Activated naive CD8-positive, alpha-beta T cell treated with anti-CD3 and anti-CD28 coated beads, Interleukin-2, amount 50 U/mL, for 24 hours (primary cell): ENCODE measurements at regions not wholly inside any gene's neighbourhood (a gene's known extent, or its start where the extent isn't known, plus 50 kb on each side); places are given as distances from the start of the nearest gene placed in this dataset.

Experiments used
- ATAC-seq: fragments of 150-1000 bp; cut with Tn5 transposase; one replicate; pipeline ENCODE4 v1.10.0; 2021
- DNase-seq: peaks from one replicate; pipeline ENCODE4 v3.0.0; 2021
- H3K27ac Mint-ChIP-seq: one replicate; pipeline ENCODE4 v1.8.0; 2021; ENCODE audit warnings: mild to moderate bottlenecking, mixed read lengths
- H3K27me3 Mint-ChIP-seq: one replicate; pipeline ENCODE4 v1.8.0; 2021; ENCODE audit warnings: mixed read lengths
- H3K36me3 Mint-ChIP-seq: one replicate; pipeline ENCODE4 v1.8.0; 2021; ENCODE audit warnings: low read depth, mixed read lengths
- H3K4me1 Mint-ChIP-seq: one replicate; pipeline ENCODE4 v1.8.0; 2021; ENCODE audit warnings: mixed read lengths
- H3K4me3 Mint-ChIP-seq: one replicate; pipeline ENCODE4 v1.8.0; 2021; ENCODE audit warnings: mild to moderate bottlenecking, moderate library complexity, mixed read lengths
- H3K9me3 Mint-ChIP-seq: one replicate; pipeline ENCODE4 v1.8.0; 2021; ENCODE audit warnings: mixed read lengths

DNA sequence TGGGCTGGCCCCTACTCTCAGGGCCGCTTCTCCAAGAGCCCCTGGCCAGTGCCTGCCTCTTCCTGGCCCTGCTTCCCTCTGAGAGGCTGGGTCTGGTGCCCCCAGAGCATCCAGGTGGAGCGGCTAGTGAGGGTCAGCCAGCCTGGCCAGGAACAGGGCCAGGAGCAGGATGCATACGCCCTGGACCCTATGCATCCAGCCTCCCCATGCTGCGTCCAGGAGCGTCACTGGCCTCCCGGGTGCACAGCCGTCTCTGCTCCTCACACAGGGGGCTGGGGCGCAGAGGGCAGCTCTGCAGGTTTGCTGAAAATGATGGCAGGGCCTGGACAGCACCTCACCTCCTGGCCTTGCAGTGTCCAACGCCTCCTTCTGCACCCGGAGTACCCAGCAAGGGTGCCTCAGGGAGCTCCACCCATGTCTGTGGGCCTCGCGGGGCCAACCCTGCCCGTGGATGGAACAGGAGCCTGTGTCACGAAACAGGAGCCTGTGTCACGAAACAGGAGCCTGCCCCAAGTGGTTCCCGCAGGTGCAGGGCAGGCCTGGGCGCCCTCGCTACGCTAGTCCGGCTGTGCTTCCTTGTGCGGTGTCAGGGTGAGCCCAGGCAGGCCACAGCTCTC, 246.2 kb upstream of the PPP2R2D start:
- Mint-ChIP-seq H3K9me3 (no peaks in the 10 kb centered on the region), H3K4me3 (no peak overlapping the region), H3K27ac (no peak overlapping the region), H3K27me3 (peaks cover 17% of the 10 kb centered on the region), H3K4me1 (peaks cover 1% of the 10 kb centered on the region), H3K36me3 (no peaks in the 10 kb centered on the region)
- ATAC-seq, result no peak
- DNase-seq, result no peak

DNA sequence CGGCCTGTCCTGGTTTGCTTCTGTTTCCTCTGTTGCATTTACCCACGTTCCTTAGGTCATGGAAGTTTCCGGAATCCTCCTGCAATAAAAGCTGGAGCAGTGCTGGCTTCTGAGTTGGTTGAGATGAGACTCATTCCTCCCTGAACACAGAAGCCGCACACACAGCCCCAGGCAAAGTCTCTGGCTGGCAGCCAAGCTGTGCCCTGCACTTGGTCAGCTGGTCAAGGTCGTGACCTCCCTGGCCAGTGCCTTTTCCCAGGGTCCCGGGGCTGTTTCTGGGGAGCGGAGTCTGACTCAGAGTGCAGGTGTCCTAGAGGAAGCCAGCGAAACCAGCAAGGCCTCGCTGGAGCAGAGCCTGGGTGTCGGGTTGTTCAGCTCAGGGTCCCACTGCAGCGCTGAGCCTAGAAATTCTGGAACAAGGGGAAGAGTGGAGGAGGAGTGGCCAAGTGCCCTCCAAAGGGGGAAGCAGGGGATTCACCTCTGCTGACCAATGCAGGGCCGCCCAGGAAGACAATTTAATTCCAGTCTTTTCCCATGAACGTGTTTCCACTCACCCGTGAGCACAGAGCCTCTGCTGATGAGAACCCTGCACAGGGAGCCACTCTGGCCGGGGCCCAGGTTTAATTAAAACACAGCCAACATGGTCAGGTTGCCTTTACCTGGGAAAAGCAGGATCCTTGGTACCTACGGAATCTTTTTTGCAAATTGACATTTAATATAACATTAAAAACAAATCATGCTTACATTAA, 245.5 kb upstream of the PPP2R2D start:
- Mint-ChIP-seq H3K36me3 (no peaks in the 10 kb centered on the region), H3K4me1 (peaks cover 1% of the 10 kb centered on the region), H3K27ac (no peak overlapping the region), H3K27me3 (peaks cover 19% of the 10 kb centered on the region), H3K9me3 (no peaks in the 10 kb centered on the region), H3K4me3 (no peak overlapping the region)
- DNase-seq (no peak), ATAC-seq (no peak)

DNA sequence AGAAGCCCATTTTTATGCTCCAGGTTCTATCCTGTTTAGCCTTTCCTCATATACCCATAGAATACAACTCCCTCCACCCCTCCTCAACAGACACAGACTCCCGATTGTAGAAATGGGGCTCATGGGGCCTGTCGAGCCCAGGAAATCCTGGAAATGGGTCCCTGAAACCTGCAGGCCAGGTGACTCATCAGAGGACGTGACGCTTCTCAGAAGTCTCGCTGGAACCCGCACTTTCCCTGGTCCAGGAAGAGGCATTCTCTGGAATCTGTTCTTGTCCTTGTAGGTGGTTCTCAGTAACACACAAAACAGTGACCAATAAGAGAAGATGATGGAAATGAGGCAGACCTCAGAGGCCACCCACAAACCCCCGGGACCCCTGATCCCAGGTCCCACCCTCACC, 244.8 kb upstream of the PPP2R2D start:
- H3K27ac Mint-ChIP-seq, result no peak overlapping the region
- ATAC-seq, result no peak

DNA sequence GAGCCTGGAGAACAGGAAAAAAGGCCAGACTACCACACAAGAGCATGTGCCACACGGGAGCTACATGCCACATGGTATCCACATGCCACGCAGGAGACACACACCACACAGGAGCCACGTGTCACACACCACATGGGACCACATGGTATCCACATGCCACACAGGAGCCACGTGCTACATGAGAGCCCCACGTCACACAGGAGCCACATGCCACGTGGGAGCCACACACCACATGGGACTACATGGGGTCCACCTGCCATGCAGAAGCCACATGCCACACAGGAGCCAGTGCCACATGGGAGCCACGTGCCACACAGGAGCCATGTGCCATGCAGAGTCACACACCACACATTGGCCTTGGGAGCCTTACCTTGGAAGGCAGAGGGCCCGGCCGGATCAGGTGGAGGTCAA, 244.4 kb upstream of the PPP2R2D start:
- ATAC-seq (no peak), DNase-seq (no peak)
- peaks cover 14% of the 10 kb centered on the region for H3K27me3 Mint-ChIP-seq
- no peaks in the 10 kb centered on the region for H3K9me3 Mint-ChIP-seq
- no peak overlapping the region for H3K27ac Mint-ChIP-seq
- H3K36me3 Mint-ChIP-seq, result no peaks in the 10 kb centered on the region
- H3K4me1 Mint-ChIP-seq, result peaks cover 1% of the 10 kb centered on the region
- no peak overlapping the region for H3K4me3 Mint-ChIP-seq

More for the DNA sequence above, 244.8 kb upstream of the PPP2R2D start:
- H3K9me3 Mint-ChIP-seq, result no peaks in the 10 kb centered on the region
- H3K4me3 Mint-ChIP-seq, result no peak overlapping the region
- H3K27me3 Mint-ChIP-seq, result peaks cover 19% of the 10 kb centered on the region
- peaks cover 1% of the 10 kb centered on the region for H3K4me1 Mint-ChIP-seq
- no peaks in the 10 kb centered on the region for H3K36me3 Mint-ChIP-seq
- DNase-seq, result no peak

DNA sequence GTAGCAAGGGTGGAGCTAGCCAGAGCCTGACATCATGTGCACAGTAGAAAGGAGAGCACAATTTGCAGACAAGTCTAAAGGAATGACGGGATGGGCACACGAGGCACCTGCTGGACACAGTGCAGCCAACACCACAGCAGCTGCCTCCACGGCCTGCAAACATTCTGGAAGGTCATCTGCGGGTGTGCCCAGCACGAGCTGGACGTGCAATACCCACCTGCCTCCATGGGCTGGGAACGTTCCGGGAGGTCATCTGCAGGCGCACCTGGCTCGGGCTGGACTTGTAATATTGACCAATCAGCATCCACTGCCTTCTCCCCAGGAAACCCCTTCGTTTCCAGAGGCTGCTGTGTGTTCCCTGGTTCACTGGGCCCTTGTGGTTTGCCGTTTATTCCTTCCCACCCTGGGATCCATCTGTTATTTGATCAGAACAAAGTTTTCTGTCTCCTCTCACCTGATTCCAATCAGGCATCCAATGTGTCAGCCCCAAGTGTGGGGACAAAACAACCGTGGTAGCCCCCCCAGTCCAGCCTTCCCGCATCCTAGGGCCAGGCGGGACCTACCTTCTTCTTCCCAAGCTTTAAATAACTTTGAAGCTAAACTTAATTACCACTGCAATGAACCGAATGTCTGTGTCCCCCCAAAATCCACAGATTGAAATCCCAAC, 243.4 kb upstream of the PPP2R2D start:
- H3K27me3 Mint-ChIP-seq, result peaks cover 9% of the 10 kb centered on the region
- H3K4me3 Mint-ChIP-seq, result no peak overlapping the region
- ATAC-seq (no peak), DNase-seq (no peak)
- H3K9me3 Mint-ChIP-seq, result no peaks in the 10 kb centered on the region
- peaks cover 1% of the 10 kb centered on the region for H3K4me1 Mint-ChIP-seq
- no peaks in the 10 kb centered on the region for H3K36me3 Mint-ChIP-seq
- no peak overlapping the region for H3K27ac Mint-ChIP-seq

DNA sequence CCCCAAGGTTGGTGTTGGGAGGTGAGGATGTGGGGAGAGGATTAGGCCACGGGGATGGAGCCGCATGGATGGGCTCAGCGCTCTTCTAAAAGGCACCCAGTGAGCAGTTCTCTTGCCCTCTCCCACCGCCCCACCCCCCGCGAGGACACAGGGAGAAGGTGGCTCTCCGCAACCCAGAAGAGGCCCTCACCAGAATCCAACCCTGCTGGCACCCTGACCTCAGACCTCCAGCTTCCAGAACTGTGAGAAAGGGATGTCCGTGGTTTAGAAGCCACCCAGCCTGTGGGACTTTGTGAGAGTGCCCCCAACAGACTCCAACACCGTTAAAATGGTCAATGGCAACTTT, 242.8 kb upstream of the PPP2R2D start:
- Mint-ChIP-seq H3K9me3 (no peaks in the 10 kb centered on the region), H3K4me1 (no peaks in the 10 kb centered on the region), H3K36me3 (no peaks in the 10 kb centered on the region), H3K27me3 (peaks cover 9% of the 10 kb centered on the region), H3K27ac (no peak overlapping the region), H3K4me3 (no peak overlapping the region)
- ATAC-seq (no peak), DNase-seq (no peak)

DNA sequence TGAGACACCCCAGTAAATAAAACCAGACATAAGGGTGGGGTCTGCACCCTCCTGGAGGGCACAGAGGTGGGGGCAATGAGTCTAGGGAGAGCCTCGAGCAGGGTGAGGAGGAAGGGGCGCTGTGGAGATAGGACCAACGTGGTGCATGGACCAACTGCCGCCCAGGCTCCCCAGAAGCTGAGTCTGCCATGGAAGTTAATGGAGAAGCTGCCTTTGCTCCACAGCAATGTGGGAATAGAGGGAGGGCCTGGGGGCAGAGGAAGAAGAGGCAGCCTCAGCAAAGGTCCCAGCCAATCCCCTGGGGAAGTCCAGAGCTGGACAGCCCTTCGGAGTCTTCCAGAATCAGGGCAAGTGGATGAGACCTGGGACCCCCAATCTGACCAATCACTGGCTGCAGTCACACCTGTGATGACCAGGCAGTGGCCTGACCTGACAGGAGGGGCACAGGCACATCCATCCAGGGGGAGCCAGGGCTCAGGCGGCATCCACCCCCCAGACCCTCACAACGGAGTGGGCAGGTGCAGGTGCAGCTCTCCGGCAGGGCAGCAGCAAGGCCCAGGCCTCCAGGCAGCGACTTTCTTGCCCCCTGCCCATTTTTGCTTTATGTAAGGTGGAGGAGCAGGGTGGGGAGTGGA, 242.2 kb upstream of the PPP2R2D start:
- H3K4me1 Mint-ChIP-seq, result no peaks in the 10 kb centered on the region
- ATAC-seq, result no peak
- no peak for DNase-seq
- peaks cover 7% of the 10 kb centered on the region for H3K27me3 Mint-ChIP-seq
- no peak overlapping the region for H3K4me3 Mint-ChIP-seq
- H3K27ac Mint-ChIP-seq, result no peak overlapping the region
- H3K36me3 Mint-ChIP-seq, result no peaks in the 10 kb centered on the region
- no peaks in the 10 kb centered on the region for H3K9me3 Mint-ChIP-seq

DNA sequence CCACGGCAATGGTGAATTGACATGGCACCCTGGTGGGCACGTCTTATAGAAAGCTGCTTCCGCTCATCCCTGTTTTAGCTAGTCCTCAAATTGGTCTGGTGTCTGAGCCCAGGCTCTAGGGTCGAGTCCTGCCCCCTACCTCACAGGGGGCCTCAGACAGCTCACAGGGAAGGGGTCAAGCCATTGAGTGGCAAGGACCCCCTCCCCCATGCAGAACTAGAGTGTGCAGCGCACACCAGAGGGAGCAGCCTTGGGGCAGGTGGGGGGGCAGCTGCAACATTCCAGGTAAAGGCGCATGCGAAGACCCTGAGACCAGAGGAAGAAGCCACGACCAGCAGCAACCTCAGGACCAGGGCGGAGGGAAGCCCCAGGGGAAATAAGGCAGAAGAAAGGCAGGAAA, 240.4 kb upstream of the PPP2R2D start:
- no peaks in the 10 kb centered on the region for H3K4me1 Mint-ChIP-seq
- DNase-seq, result no peak
- no peaks in the 10 kb centered on the region for H3K36me3 Mint-ChIP-seq
- H3K27me3 Mint-ChIP-seq, result peaks cover 2% of the 10 kb centered on the region
- H3K9me3 Mint-ChIP-seq, result no peaks in the 10 kb centered on the region
- ATAC-seq, result no peak
- no peak overlapping the region for H3K27ac Mint-ChIP-seq
- H3K4me3 Mint-ChIP-seq, result no peak overlapping the region

DNA sequence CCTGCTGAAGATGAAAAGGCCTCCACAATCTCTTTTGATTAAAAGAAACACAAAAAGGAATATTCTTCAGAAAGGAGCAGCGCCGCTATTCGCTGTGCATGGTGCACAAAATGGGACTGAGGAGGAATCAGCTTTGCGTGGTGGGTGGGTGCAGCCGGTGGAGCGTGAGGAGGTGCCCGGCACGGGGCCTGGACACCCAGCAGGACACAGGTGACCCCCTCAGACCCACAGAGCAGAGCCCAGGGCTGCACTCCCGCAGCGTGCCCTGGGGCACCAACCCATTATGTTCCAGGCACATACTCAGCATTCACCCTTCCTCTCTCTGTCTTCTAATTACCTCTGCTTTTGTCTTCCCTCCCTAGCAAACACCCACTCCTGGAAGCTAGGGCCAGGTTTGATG, 238.0 kb upstream of the PPP2R2D start:
- DNase-seq (no peak), ATAC-seq (no peak)
- H3K4me3 Mint-ChIP-seq, result no peak overlapping the region
- no peaks in the 10 kb centered on the region for H3K4me1 Mint-ChIP-seq
- no peaks in the 10 kb centered on the region for H3K36me3 Mint-ChIP-seq
- no peaks in the 10 kb centered on the region for H3K9me3 Mint-ChIP-seq
- peaks cover 2% of the 10 kb centered on the region for H3K27me3 Mint-ChIP-seq
- H3K27ac Mint-ChIP-seq, result no peak overlapping the region

DNA sequence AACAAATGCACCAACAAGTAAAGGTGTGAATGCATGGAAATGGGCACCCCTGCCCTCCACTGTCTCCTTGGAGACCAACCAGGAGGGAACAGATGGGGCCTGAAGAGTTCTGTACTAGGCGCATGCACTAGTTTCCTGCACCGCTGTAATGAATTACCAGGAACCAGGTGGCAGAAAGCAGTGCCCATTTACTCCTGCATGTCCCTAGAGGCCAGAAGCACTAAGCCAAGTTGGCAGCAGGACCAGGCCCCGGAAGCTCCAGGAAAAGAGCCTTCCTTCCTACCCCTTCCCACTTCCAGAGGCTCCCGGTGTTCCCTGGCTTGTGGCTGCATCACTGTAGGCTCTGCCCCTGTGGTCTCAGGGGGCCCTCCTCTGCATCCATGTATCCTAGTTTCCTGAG, 237.5 kb upstream of the PPP2R2D start:
- Mint-ChIP-seq H3K27ac (no peak overlapping the region), H3K4me1 (no peaks in the 10 kb centered on the region), H3K9me3 (no peaks in the 10 kb centered on the region), H3K36me3 (no peaks in the 10 kb centered on the region), H3K27me3 (peaks cover 2% of the 10 kb centered on the region), H3K4me3 (no peak overlapping the region)
- no peak for DNase-seq
- no peak for ATAC-seq

DNA sequence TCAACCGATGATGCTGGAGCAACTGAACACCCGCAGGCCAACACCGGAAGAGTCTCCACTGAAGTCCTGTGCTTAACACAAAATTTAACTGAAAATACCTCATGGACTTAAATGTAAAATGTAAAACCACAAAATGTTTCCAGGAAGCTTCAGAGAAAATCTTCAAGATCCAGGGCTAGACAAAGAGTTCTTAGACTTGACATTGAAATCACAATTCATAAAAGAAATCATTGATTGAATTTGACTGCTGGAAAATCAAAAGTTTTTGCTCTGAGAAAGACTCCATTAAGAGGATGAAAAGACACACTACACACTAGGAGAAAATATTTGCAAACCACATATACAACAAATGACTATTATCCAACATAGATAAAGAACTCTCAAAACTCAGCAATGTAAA, 234.7 kb upstream of the PPP2R2D start:
- DNase-seq, result no peak
- no peak overlapping the region for H3K27ac Mint-ChIP-seq
- no peak for ATAC-seq
- no peaks in the 10 kb centered on the region for H3K9me3 Mint-ChIP-seq
- no peak overlapping the region for H3K4me3 Mint-ChIP-seq
- no peaks in the 10 kb centered on the region for H3K36me3 Mint-ChIP-seq
- no peaks in the 10 kb centered on the region for H3K4me1 Mint-ChIP-seq
- H3K27me3 Mint-ChIP-seq, result no peaks in the 10 kb centered on the region

DNA sequence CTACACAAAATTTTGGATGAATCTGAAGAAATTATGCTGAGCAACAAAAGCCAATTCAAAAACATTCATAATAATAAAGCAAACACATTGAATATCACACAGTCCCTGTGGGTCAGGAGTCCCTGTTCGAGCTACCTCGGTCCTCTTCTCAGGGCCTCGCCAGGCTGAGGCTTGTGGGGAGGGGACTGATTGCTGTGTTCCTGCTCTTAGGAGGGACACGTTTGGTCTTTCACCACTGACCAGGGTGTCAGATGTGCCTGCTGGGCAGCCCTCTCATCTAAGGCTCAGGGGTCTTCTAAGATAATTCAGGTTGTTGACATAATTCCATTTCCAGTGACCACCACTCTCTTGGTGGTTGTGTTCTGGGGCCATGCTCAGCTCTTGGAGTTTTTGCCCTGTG, 233.8 kb upstream of the PPP2R2D start:
- no peak for ATAC-seq
- no peaks in the 10 kb centered on the region for H3K27me3 Mint-ChIP-seq
- no peak for DNase-seq
- no peak overlapping the region for H3K27ac Mint-ChIP-seq
- H3K9me3 Mint-ChIP-seq, result no peaks in the 10 kb centered on the region
- no peaks in the 10 kb centered on the region for H3K4me1 Mint-ChIP-seq
- H3K36me3 Mint-ChIP-seq, result no peaks in the 10 kb centered on the region
- no peak overlapping the region for H3K4me3 Mint-ChIP-seq

DNA sequence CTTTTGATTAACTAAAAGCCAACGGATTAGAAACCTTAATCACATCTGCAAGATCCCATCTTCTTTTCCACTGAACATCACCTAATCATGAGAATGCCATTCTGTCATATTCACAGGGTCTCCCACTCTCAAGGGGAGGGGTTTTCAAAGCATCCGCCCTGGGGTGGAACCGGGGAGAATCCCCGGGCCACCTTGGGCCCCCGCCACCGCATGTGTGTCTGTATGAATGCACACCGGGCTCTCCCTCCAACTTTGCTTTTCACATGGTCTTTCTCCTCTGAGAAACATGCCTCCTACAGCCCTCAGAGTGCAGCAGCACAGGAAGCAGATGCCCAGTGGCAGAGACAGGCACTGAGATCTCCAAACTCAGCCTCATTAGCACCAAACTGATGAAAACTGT, 233.2 kb upstream of the PPP2R2D start:
- Mint-ChIP-seq H3K27me3 (no peaks in the 10 kb centered on the region), H3K4me1 (no peaks in the 10 kb centered on the region), H3K27ac (no peak overlapping the region), H3K9me3 (no peaks in the 10 kb centered on the region), H3K36me3 (no peaks in the 10 kb centered on the region), H3K4me3 (no peak overlapping the region)
- no peak for ATAC-seq
- DNase-seq, result no peak

DNA sequence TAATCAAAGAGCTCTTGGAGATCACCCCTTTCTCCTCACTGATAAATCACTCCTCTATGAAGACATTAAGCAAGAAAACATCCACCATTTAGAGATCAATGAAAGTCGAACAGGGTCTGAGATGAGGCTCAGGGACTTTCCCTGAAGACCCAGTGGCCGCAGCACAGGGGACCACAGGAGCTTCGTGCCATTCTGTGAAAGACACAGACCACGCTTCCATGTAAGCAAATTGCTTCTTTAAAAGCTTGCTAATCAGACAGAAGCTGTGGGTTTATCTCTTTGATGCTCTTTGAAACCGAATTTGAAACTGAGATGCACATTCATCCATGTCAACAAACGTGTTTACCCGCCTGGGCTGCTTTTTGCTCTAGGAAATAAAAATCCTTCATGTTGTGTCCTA, 231.9 kb upstream of the PPP2R2D start:
- Mint-ChIP-seq H3K27me3 (no peaks in the 10 kb centered on the region), H3K4me1 (no peaks in the 10 kb centered on the region), H3K36me3 (no peaks in the 10 kb centered on the region), H3K27ac (no peak overlapping the region), H3K4me3 (no peak overlapping the region), H3K9me3 (no peaks in the 10 kb centered on the region)
- no peak for ATAC-seq
- no peak for DNase-seq

DNA sequence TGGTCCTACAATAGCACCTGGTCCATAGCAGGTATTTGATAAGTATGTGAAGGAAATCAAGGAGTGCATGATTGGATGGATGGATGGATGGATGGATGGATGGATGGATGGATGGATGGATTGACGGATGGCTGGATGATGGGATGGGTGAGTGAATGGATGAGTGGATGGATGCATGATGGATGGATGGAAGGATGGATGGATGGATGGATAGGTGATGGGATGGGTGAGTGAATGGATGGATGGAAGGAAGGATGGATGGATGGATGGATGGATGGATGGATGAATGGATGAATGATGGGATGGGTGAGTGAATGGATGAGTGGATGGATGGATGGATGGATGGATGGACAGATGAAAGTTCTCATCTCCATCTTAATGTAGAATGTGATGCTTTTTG, 231.0 kb upstream of the PPP2R2D start:
- H3K4me1 Mint-ChIP-seq, result no peaks in the 10 kb centered on the region
- no peaks in the 10 kb centered on the region for H3K27me3 Mint-ChIP-seq
- H3K36me3 Mint-ChIP-seq, result no peaks in the 10 kb centered on the region
- no peak overlapping the region for H3K4me3 Mint-ChIP-seq
- ATAC-seq, result no peak
- H3K9me3 Mint-ChIP-seq, result no peaks in the 10 kb centered on the region
- no peak for DNase-seq
- no peak overlapping the region for H3K27ac Mint-ChIP-seq
